Loucy (cell line): ENCODE measurements at regions not wholly inside any gene's neighbourhood (a gene's known extent, or its start where the extent isn't known, plus 50 kb on each side); places are given as distances from the start of the nearest gene placed in this dataset.

Experiments used
- H2AFZ ChIP-seq: fragments of 200-600 bp; sonication (generic); 2 replicates; pipeline ENCODE4 v1.6.0; 2016; ENCODE audit warnings: antibody characterized with exemption, mild to moderate bottlenecking, low read length, moderate library complexity
- H3F3A ChIP-seq: fragments of 200-600 bp; 2 replicates; pipeline ENCODE4 v1.6.0; 2016; ENCODE audit warnings: antibody characterized with exemption, low read depth, mild to moderate bottlenecking
- H3K27me3 ChIP-seq: fragments of 200-600 bp; sonication (generic); 2 replicates; pipeline ENCODE4 v1.6.1; 2014; ENCODE audit warnings: low read length, mild to moderate bottlenecking; ENCODE audit not compliant: insufficient read depth, poor library complexity, severe bottlenecking
- H3K36me3 ChIP-seq: fragments of 200-600 bp; sonication (generic); 2 replicates; pipeline ENCODE4 v1.6.1; 2016; ENCODE audit warnings: low read length; ENCODE audit not compliant: insufficient read depth
- H3K4me1 ChIP-seq: fragments of 200-600 bp; sonication (generic); 2 replicates; pipeline ENCODE4 v1.5.1; 2014; ENCODE audit warnings: low read length, mild to moderate bottlenecking; ENCODE audit not compliant: insufficient read depth, poor library complexity, severe bottlenecking
- H3K4me2 ChIP-seq: fragments of 200-600 bp; sonication (generic); 2 replicates; pipeline ENCODE4 v1.6.0; 2014; ENCODE audit warnings: antibody characterized with exemption, low read length, low read depth, mild to moderate bottlenecking; ENCODE audit not compliant: poor library complexity, severe bottlenecking
- H3K4me3 ChIP-seq: fragments of 200-600 bp; sonication (generic); 2 replicates; pipeline ENCODE4 v1.5.1; 2014; ENCODE audit warnings: low read length, mild to moderate bottlenecking, mixed read lengths; ENCODE audit not compliant: poor library complexity, severe bottlenecking
- H3K79me2 ChIP-seq: fragments of 200-600 bp; sonication (generic); 2 replicates; pipeline ENCODE4 v1.6.1; 2014; ENCODE audit warnings: low read length; ENCODE audit not compliant: insufficient read depth
- H3K9ac ChIP-seq: fragments of 200-600 bp; sonication (generic); 2 replicates; pipeline ENCODE4 v1.6.0; 2014; ENCODE audit warnings: mild to moderate bottlenecking, low read depth, low read length, moderate library complexity; ENCODE audit not compliant: poor library complexity, severe bottlenecking
- H3K9me2 ChIP-seq: fragments of 200-600 bp; sonication (generic); replicated peaks from 2 replicates; pipeline ENCODE4 v1.6.1; 2016; ENCODE audit warnings: low read depth, low read length, mixed read lengths
- H3K9me3 ChIP-seq: fragments of 200-600 bp; sonication (generic); 2 replicates; pipeline ENCODE4 v1.6.1; 2014; ENCODE audit warnings: mild to moderate bottlenecking, antibody characterized with exemption, low read length, low read depth; ENCODE audit not compliant: insufficient read depth
- H4K20me1 ChIP-seq: fragments of 200-600 bp; sonication (generic); 2 replicates; pipeline ENCODE4 v1.6.0; 2014; ENCODE audit warnings: antibody characterized with exemption, low read length, mild to moderate bottlenecking; ENCODE audit not compliant: insufficient read depth, poor library complexity, severe bottlenecking
- CTCF ChIP-seq: fragments of 200-600 bp; sonication (generic); conservative IDR thresholded peaks from 2 replicates; pipeline ENCODE4 v1.5.1; 2014; ENCODE audit warnings: mild to moderate bottlenecking, antibody characterized with exemption, low read length
- EZH2phosphoT487 ChIP-seq: fragments of 200-600 bp; IDR thresholded peaks from 2 replicates; pipeline ENCODE4 v1.6.1; 2018; ENCODE audit warnings: antibody characterized with exemption, mild to moderate bottlenecking, moderate library complexity, borderline replicate concordance

GRCh38 chr16:6246266-6246665 lies 1086.4 kb upstream of the RBFOX1 start:
- Histone ChIP-seq H3K36me3 (no peaks in the 10 kb centered on the region), H3K4me2 (no peak overlapping the region), H3K4me3 (no peak overlapping the region), H3K9ac (no peak overlapping the region), H3K9me2 (no peaks in the 10 kb centered on the region), H2AFZ (no peak overlapping the region), H3K79me2 (no peaks in the 10 kb centered on the region), H3K27me3 (no peaks in the 10 kb centered on the region), H3F3A (no peaks in the 10 kb centered on the region), H3K9me3 (no peaks in the 10 kb centered on the region), H3K4me1 (no peaks in the 10 kb centered on the region), H4K20me1 (no peaks in the 10 kb centered on the region)
- no peak for TF ChIP-seq CTCF

- H2AFZ ChIP-seq: no peak overlapping the region
- TF ChIP-seq CTCF: no peak
- TF ChIP-seq EZH2phosphoT487: no peak
- no peaks in the 10 kb centered on the region for H3K36me3 ChIP-seq
- no peaks in the 10 kb centered on the region for H3K9me2 ChIP-seq
- no peak overlapping the region for H3K4me2 ChIP-seq
- H3K9ac ChIP-seq: no peak overlapping the region
- H3K9me3 ChIP-seq: no peaks in the 10 kb centered on the region
- no peaks in the 10 kb centered on the region for H3K79me2 ChIP-seq
- no peaks in the 10 kb centered on the region for H3F3A ChIP-seq
- no peaks in the 10 kb centered on the region for H4K20me1 ChIP-seq
- H3K27me3 ChIP-seq: no peaks in the 10 kb centered on the region
- H3K4me3 ChIP-seq: no peak overlapping the region
- no peaks in the 10 kb centered on the region for H3K4me1 ChIP-seq
Measured at GRCh38 chr16:6232056-6232455, 1100.6 kb upstream of the RBFOX1 start.

- H3K4me1 ChIP-seq: no peaks in the 10 kb centered on the region
- no peaks in the 10 kb centered on the region for H4K20me1 ChIP-seq
- TF ChIP-seq CTCF (no peak), EZH2phosphoT487 (no peak)
- H3K9me3 ChIP-seq: no peaks in the 10 kb centered on the region
- H3K36me3 ChIP-seq: no peaks in the 10 kb centered on the region
- no peak overlapping the region for H3K9ac ChIP-seq
- no peak overlapping the region for H3K4me2 ChIP-seq
- no peaks in the 10 kb centered on the region for H3K27me3 ChIP-seq
- no peaks in the 10 kb centered on the region for H3F3A ChIP-seq
- no peak overlapping the region for H2AFZ ChIP-seq
- no peaks in the 10 kb centered on the region for H3K79me2 ChIP-seq
- H3K9me2 ChIP-seq: no peaks in the 10 kb centered on the region
- no peak overlapping the region for H3K4me3 ChIP-seq
Measured at GRCh38 chr16:6231398-6231797, 1101.2 kb upstream of the RBFOX1 start.
